NCI-H2196 treated with DMSO at 0.1 percent for 48 hours (cell line): ENCODE measurements at regions not wholly inside any gene's neighbourhood (a gene's known extent, or its start where the extent isn't known, plus 50 kb on each side); places are given as distances from the start of the nearest gene placed in this dataset.
"Not testable (repeated sequence)": the region's sequence is repeated elsewhere in the genome, so short reads cannot be mapped to it uniquely, and the experiment has no call there.

Experiments used
- DNase-seq: peaks from one replicate; lab custom pipeline; 2025; ENCODE audit not compliant: unreplicated experiment; lab: John Stamatoyannopoulos, UW

DNA sequence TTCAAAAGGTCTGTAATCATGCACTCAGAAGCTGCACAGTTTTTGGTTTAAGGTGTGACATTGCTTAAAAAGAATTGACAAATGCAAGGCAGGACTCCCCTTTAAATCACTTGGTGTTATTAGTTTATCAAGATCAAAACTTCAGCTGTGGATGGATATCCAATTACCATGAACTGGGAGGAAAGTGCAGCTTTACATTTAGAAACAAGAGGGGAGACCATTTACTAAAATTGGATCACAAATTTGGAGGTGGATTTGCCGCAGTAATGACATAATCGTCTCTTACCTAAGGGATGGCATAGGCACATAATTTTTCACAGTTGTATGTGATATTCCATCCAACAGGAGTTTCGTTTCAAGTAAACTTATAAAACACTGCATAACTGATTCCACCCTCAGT, 1610.2 kb downstream of the SLITRK5 start:
- DNase-seq: no peak

- DNase-seq: no peak
These were observed 1611.1 kb downstream of the SLITRK5 start for GRCh38 chr13:89282241-89282640.

GRCh38 chr13:89287381-89287780, 1616.2 kb downstream of the SLITRK5 start:
- DNase-seq: no peak

GRCh38 chr13:89294115-89294867, 1623.1 kb downstream of the SLITRK5 start:
- no peak for DNase-seq

DNA sequence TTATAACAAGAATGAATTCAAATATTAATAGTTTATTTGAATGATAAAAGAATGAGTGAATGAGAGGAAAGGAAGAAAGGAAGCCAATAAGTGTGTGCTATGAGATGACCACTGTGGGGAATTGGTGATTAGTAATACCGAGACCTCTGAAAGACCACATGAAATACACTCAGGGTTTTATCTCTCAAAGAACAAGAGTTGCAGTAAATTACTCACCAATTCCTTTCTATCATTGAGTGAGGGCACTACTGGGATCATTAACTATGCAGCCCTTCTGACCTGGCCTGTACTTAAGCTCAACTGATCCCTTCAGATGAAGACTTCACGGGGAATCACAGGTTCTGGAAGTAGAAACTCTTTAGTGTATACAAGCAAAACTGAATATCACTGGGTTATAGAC, 1636.1 kb downstream of the SLITRK5 start:
- DNase-seq: no peak

GRCh38 chr13:89310943-89311672, 1639.9 kb downstream of the SLITRK5 start:
- no peak for DNase-seq

- no peak for DNase-seq
These were observed 1644.1 kb downstream of the SLITRK5 start for GRCh38 chr13:89315287-89315686.

GRCh38 chr13:89322466-89322865, 1651.3 kb downstream of the SLITRK5 start:
- no peak for DNase-seq

GRCh38 chr13:89324582-89324981, 1653.4 kb downstream of the SLITRK5 start:
- no peak for DNase-seq

DNA sequence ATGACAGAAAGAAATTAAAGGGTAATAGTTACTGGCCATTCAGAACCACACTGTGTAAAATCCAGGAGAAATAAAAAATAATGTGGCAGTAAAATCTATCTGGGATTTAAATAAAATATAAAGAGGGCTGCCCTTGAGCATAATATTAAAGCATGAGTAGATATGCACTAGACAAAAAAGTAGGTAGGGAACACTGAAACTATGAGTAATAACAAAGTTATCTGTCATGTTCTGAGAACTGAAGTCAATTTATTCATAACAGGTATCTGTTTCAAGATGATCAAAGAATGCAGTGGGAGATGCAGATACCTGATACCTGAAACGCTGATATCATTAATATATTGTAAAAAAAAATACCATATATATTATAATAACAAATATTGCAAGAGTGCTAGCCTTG, 1672.0 kb downstream of the SLITRK5 start:
- DNase-seq: no peak

- DNase-seq: no peak
These were observed 1681.2 kb downstream of the SLITRK5 start for GRCh38 chr13:89352384-89352783.

DNA sequence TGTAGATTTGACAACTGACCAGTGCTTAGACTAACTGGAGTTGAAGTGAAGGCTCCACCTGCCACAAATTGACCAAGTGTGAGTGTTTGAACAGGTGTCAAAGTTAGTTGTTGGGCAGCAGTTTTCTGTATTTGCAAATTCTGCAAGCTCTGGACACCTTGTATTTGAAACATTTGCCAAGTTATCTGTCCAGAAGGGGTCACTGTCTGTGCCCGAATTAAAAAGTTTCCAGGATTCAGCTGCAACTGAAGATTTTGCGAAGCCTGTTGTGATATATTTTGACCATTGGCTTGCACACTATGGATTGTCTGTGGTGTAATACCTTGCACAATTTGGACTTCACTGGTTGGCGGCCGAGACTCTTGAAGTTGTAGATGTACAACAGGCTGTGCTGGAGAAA, 1690.7 kb downstream of the SLITRK5 start:
- no peak for DNase-seq

GRCh38 chr13:89363144-89363543, 1692.0 kb downstream of the SLITRK5 start:
- no peak for DNase-seq

DNA sequence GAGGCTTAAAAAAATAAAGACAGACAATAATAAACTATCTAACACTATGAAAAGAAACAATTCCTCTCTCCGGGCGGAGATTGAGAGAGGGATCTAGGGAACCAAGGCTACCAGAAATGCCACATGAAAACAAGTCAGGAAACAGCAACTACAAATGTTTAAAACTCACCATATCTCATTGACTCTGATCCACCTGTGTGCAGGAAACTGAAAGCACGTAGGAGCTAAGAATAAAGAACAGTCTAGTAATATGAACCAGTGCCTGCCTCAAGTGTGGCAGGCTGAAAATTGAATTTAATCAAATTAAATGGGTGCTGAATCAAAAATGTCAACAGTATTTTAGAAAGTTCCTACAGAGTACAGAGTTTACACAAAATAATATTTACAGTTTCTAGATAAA, 1701.0 kb downstream of the SLITRK5 start:
- DNase-seq: no peak

- no peak for DNase-seq
These were observed 1704.7 kb downstream of the SLITRK5 start for GRCh38 chr13:89375839-89376238.

DNA sequence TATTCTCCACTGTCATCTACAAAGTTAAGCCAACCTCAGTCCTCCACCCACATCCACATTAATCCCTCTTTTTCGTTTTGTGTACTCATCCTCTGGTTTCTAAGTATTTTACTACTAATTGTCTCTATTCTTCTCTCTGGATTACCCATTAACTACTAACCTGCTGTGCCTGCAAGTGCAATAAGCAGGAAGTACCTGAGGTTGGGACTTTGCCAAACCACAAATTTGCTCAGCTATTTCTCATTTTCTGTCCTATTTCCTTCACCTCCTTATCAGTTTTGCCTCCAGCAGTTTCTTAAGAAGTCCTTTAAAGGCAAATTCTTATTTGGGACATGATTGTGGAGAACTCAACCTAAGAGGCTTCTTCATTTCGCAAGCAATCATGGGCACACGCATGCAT, 1708.9 kb downstream of the SLITRK5 start:
- no peak for DNase-seq

- DNase-seq: no peak
These were observed 1711.8 kb downstream of the SLITRK5 start for GRCh38 chr13:89382981-89383380.

DNA sequence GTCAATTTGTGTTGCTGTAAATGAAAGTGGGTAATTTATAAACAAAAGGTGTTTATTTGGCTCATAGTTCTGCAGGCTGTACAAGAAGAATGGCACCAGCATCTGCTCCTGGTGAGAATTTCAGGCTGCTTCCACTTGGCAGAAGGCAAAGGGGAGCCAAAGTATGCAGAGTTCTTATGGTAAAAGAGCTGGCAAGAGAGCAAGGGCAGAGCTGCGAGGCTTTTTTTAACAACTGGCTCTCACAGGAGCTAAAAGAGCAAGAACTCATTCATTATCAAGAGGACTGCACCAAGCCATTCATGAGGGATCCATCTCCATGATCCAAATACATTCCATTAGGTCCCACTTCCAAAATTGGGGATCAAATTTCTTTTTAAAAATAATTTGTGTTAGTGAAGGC, 1712.7 kb downstream of the SLITRK5 start:
- DNase-seq: no peak

DNA sequence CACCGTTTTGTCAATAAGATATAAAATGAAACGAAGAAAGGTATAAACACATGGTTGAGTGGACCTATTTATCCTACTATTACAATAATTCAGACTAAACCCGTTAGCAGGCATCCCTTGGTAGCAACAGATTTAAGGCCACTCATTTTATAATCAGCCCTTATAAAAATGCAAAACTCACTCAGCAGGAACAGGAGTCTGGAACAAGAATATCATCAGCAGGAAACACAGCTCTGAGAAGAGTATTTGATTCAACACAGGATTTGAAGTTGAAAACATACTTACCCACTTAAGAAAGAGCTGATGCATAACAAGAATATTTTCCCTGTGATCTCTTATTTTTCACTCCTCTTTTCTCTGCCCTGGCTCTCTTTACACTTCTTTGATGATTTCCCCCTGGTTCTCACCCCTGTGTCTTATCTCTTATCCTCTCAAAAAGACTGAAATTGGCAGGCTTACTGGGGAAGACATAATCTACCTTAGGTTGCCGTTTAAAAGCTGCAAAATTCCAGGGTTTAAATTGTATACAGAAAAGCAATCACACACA, 1722.7 kb downstream of the SLITRK5 start:
- no peak for DNase-seq

DNA sequence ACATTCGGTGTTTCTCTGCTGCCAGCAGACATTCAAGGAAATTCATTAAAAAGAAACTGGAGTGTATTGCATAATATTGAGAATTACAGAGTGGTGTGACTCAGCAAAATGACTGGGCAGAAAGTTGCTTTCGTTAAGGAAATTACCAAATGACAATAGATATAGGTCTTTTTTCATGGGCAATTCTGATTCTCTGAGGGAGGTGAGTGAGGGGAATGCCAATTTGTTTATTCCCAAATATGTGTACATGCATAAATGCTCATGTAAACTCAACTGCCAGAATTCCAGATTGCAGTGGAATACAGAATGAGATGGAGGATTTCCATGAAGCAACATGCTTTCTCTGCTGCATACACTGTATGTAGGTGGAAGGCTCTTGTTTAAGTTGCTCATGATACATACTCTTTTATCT, 1730.1 kb downstream of the SLITRK5 start:
- DNase-seq: no peak

GRCh38 chr13:89402211-89402610, 1731.0 kb downstream of the SLITRK5 start:
- no peak for DNase-seq

DNA sequence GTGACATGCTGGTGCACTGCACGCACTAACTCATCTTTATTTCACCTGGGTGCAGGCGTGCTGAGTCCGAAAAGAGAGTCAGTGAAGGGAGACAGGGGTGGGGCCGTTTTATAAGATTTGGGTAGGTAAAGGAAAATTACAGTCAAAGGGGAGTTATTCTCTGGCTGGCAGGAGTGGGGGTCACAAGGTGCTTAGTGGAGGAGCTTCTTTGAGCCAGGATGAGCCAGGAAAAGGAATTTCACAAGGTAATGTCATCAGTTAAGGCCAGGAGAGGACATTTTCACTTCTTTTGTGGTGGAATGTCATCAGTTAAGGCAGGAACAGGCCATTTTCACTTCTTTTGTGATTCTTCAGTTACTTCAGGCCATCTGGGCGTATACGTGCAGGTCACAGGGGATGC, 1734.9 kb downstream of the SLITRK5 start:
- not testable (repeated sequence) for DNase-seq
